Esophagus muscularis mucosa (tissue), 4 donors: ENCODE measurements at regions not wholly inside any gene's neighbourhood (a gene's known extent, or its start where the extent isn't known, plus 50 kb on each side); places are given as distances from the start of the nearest gene placed in this dataset.

ENCODE experiments used
- EP300 ChIP-seq: sonication (generic); formaldehyde crosslinking; IDR thresholded peaks from one replicate; pipeline ENCODE4 v1.6.1; 2017; ENCODE audit warnings: antibody characterized with exemption
- POLR2A ChIP-seq: fragments of 450-650 bp; IDR thresholded peaks from one replicate; pipeline ENCODE4 v1.6.1; 2017; ENCODE audit warnings: antibody characterized with exemption, moderate library complexity, mild to moderate bottlenecking, low read depth
- POLR2AphosphoS5 ChIP-seq, 2 donors: sonication (generic); formaldehyde crosslinking; IDR thresholded peaks; one replicate each; pipeline ENCODE4 v1.6.1; 2017; ENCODE audit warnings: antibody characterized with exemption in 2 of 2
- TF ChIP-seq, protein P1 (sequence below), 3 experiments: fragments of 200-600 bp in 2 of 3; fragments of 450-650 bp in 1 of 3; sonication (generic) in 2 of 3; IDR thresholded peaks; one replicate each; pipeline ENCODE4 v1.5.1; 2017 to 2019; ENCODE audit warnings: antibody characterized with exemption in 3 of 3, mild to moderate bottlenecking in 2 of 3, moderate library complexity in 1 of 3

DNA sequence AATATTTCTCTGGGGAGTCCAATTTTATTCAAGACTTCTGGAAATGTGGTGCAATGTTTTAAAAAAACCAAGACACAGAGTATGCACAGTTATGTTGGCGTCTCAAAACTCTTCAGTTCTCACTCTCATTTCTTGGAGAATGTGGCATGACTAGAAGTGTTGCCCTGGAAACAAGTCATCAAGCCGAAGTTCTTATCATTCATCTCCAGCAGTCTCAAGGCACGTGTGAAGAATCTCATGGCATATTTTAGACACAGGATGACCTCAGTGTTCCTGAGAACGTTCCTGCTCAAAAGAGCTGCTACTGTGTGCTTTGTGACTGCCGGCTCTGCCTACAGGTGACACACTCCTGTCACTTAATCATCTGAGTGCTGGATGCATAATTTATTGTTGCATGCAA, 147.4 kb upstream of the IRX4 start:
- TF ChIP-seq, protein P1, sequence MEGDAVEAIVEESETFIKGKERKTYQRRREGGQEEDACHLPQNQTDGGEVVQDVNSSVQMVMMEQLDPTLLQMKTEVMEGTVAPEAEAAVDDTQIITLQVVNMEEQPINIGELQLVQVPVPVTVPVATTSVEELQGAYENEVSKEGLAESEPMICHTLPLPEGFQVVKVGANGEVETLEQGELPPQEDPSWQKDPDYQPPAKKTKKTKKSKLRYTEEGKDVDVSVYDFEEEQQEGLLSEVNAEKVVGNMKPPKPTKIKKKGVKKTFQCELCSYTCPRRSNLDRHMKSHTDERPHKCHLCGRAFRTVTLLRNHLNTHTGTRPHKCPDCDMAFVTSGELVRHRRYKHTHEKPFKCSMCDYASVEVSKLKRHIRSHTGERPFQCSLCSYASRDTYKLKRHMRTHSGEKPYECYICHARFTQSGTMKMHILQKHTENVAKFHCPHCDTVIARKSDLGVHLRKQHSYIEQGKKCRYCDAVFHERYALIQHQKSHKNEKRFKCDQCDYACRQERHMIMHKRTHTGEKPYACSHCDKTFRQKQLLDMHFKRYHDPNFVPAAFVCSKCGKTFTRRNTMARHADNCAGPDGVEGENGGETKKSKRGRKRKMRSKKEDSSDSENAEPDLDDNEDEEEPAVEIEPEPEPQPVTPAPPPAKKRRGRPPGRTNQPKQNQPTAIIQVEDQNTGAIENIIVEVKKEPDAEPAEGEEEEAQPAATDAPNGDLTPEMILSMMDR (IDR thresholded peaks at IDR 0.05): no peak
- no peak for TF ChIP-seq POLR2A
- no peak for TF ChIP-seq POLR2AphosphoS5 (IDR thresholded peaks at IDR 0.05)
- no peak for TF ChIP-seq EP300
